GM10248 (cell line): ENCODE measurements at regions not wholly inside any gene's neighbourhood (a gene's known extent, or its start where the extent isn't known, plus 50 kb on each side); places are given as distances from the start of the nearest gene placed in this dataset.

Experiments
- CTCF ChIA-PET: fragments of 300-600 bp; sonication (Branson Sonifier 250); formaldehyde crosslinking; extraction: SDS; loops from one replicate; lab custom pipeline; 2021; ENCODE audit warnings: antibody characterized with exemption; lab: Yijun Ruan, JAX
- POLR2A ChIA-PET: fragments of 350-650 bp; sonication (Branson Sonifier 250); formaldehyde crosslinking; extraction: SDS; loops from one replicate; lab custom pipeline; 2020; ENCODE audit warnings: antibody characterized with exemption; lab: Yijun Ruan, JAX
- DNase-seq: peaks from one replicate; pipeline ENCODE4 v3.0.0; 2012; ENCODE audit errors: extremely low spot score
- CTCF ChIP-seq: IDR thresholded peaks from 2 replicates; pipeline ENCODE4 v1.5.1; 2012; ENCODE audit warnings: mild to moderate bottlenecking, low read depth; ENCODE audit errors: extremely low read depth, missing control alignments, control extremely low read depth

- no peak for TF ChIP-seq CTCF
- POLR2A ChIA-PET, result no interaction called here
- CTCF ChIA-PET, result interaction anchor here (1.1 to 1.2 kb wide), 2 partner anchors 16 to 41 kb away, joined by 3 to 4 read pairs; no protein-coding TSS in a partner anchor
- DNase-seq, result no peak
Measured at GRCh38 chr2:223365158-223365679, 236.9 kb downstream of the SCG2 start.

GRCh38 chr2:223366566-223366965, 235.6 kb downstream of the SCG2 start:
- POLR2A ChIA-PET, result no interaction called here
- TF ChIP-seq CTCF, result no peak
- no peak for DNase-seq
- CTCF ChIA-PET, result interaction anchor here (0.8 to 1.6 kb wide), 2 partner anchors 10 to 15 kb away, joined by 3 read pairs; no protein-coding TSS in a partner anchor

- no peak for DNase-seq
- no peak for TF ChIP-seq CTCF
- POLR2A ChIA-PET, result no interaction called here
- CTCF ChIA-PET, result no interaction called here
Measured at GRCh38 chr2:223368481-223368880, 233.7 kb downstream of the SCG2 start.

- TF ChIP-seq CTCF, result no peak
- ChIA-PET CTCF (no interaction called here), POLR2A (no interaction called here)
- DNase-seq, result no peak
Measured at GRCh38 chr2:223369889-223370288, 232.3 kb downstream of the SCG2 start.

GRCh38 chr2:223383315-223383714, 218.8 kb downstream of the SCG2 start:
- CTCF ChIA-PET, result no interaction called here
- POLR2A ChIA-PET, result no interaction called here
- DNase-seq, result no peak
- no peak for TF ChIP-seq CTCF

GRCh38 chr2:223386189-223386588, 216.0 kb downstream of the SCG2 start:
- POLR2A ChIA-PET, result no interaction called here
- CTCF ChIA-PET, result interaction anchor here (1.0 kb wide), 1 partner anchor 9 kb away, joined by 3 read pairs; no protein-coding TSS in a partner anchor
- no peak for DNase-seq
- TF ChIP-seq CTCF, result no peak
